ENCODE measurements at regions not wholly inside any gene's neighbourhood (a gene's known extent, or its start where the extent isn't known, plus 50 kb on each side); places are given as distances from the start of the nearest gene placed in this dataset.
A peak's percentile ranks its signal among the peaks of the same experiment; 100 is the strongest.

GRCh38 chr11:116646191-116646590, 126.6 kb downstream of the BUD13 start (continued):
- TF ChIP-seq ZNF462 (CRISPR knock-in tag; IDR thresholded peaks at IDR 0.05) (no peak), ZNF114 (CRISPR knock-in tag; IDR thresholded peaks at IDR 0.05) (no peak), NANOG (IDR thresholded peaks at IDR 0.05; ENCODE audit: borderline replicate concordance) (no peak), POLR2AphosphoS5 (IDR thresholded peaks at IDR 0.05; ENCODE audit: low read depth) (no peak), JUNB (IDR thresholded peaks at IDR 0.05; ENCODE audit: unreplicated experiment) (no peak), STAT1 (IDR thresholded peaks at IDR 0.05; ENCODE audit: unreplicated experiment) (no peak)

- Mint-ChIP-seq H3K4me3 (no peak overlapping the region), H3K27me3 (ENCODE audit: insufficient read depth, low read depth, poor library complexity) (peaks cover 1% of the 10 kb centered on the region), H3K27ac (no peak overlapping the region), H3K4me1 (peaks cover 9% of the 10 kb centered on the region), H3K9me3 (no peaks in the 10 kb centered on the region), H3K36me3 (ENCODE audit: low read depth) (no peaks in the 10 kb centered on the region)
- H3K27ac ChIP-seq (ENCODE audit: low read depth), result no peak overlapping the region
- H3K4me1 ChIP-seq (ENCODE audit: insufficient read depth), result no peaks in the 10 kb centered on the region; the same call in 1 of the 2 replicates
- H3F3A ChIP-seq (replicated peaks; ENCODE audit: low read depth), result no peaks in the 10 kb centered on the region
- H3K36me3 ChIP-seq (ENCODE audit: insufficient read depth), result no peaks in the 10 kb centered on the region
- no peak overlapping the region for H2AFZ ChIP-seq
- no peak overlapping the region for H3K4me3 ChIP-seq
- peak; percentile 88 for ATAC-seq
- H3K9me2 ChIP-seq (ENCODE audit: insufficient read depth), result no peaks in the 10 kb centered on the region
- H3K79me2 ChIP-seq (replicated peaks; ENCODE audit: insufficient read depth), result no peaks in the 10 kb centered on the region
- TF ChIP-seq CTCF (conservative IDR thresholded peaks at IDR 0.05; ENCODE audit: low read depth in 2 of 2) (peak; percentile 28 to 86; a peak in 3 of 4 replicates), REST (IDR thresholded peaks at IDR 0.05; ENCODE audit: unreplicated experiment) (no peak), EZH2 (IDR thresholded peaks at IDR 0.05; ENCODE audit: low read depth, unreplicated experiment) (no peak), JUNB (IDR thresholded peaks at IDR 0.05; ENCODE audit: unreplicated experiment) (no peak), STAT1 (IDR thresholded peaks at IDR 0.05; ENCODE audit: unreplicated experiment) (no peak)
- H3K4me2 ChIP-seq, result no peak overlapping the region
- no peaks in the 10 kb centered on the region for H3K27me3 ChIP-seq (ENCODE audit: insufficient read depth)
- H4K20me1 ChIP-seq (replicated peaks; ENCODE audit: insufficient read depth), result 0 out of 2 replicates have a peak, but pooled peaks cover 2% of the 10 kb centered on the region
- DNase-seq (ENCODE audit: low spot score), result peak; percentile 66
Observed at GRCh38 chr11:116644941-116645305, 127.9 kb downstream of the BUD13 start.
